IMR-90 (cell line): ENCODE measurements at regions not wholly inside any gene's neighbourhood (a gene's known extent, or its start where the extent isn't known, plus 50 kb on each side); places are given as distances from the start of the nearest gene placed in this dataset.

Experiments used
- ATAC-seq: fragments of 200-7000 bp; cut with Tn5 transposase; 2 replicates; pipeline ENCODE4 v1.9.1; 2020; ENCODE audit warnings: low read depth, mild to moderate bottlenecking, moderate library complexity
- BruUV-seq: library from RNA; stranded (reverse); fragments of 400-500 nt; replicated peaks from 2 replicates; lab custom pipeline; 2021; lab: Mats Ljungman, UMichigan
- CTCF ChIA-PET: fragments of 300-600 bp; formaldehyde crosslinking; extraction: SDS; loops from one replicate; lab custom pipeline; 2021; ENCODE audit warnings: antibody characterized with exemption; lab: Yijun Ruan, JAX
- POLR2A ChIA-PET: fragments of 300-600 bp; sonication (Branson Sonifier 250); formaldehyde crosslinking; loops from one replicate; lab custom pipeline; 2022; ENCODE audit warnings: antibody characterized with exemption; ENCODE audit not compliant: unreplicated experiment; lab: Charles Lee
- DNase-seq: peaks from one replicate; pipeline ENCODE4 v3.0.0; 2013
- H2AFZ ChIP-seq: replicated peaks from 2 replicates; pipeline ENCODE3; 2013; ENCODE audit warnings: low read length, mild to moderate bottlenecking; ENCODE audit not compliant: poor library complexity
- H2AK5ac ChIP-seq: 2 replicates; pipeline ENCODE4 v1.6.1; 2013; ENCODE audit warnings: low read depth, low read length, inconsistent platforms
- H2AK9ac ChIP-seq: replicated peaks from 2 replicates; pipeline ENCODE3; 2013; ENCODE audit warnings: mild to moderate bottlenecking, low read depth, low read length, moderate library complexity; ENCODE audit not compliant: poor library complexity
- H2BK120ac ChIP-seq: 2 replicates; pipeline ENCODE4 v1.6.1; 2013; ENCODE audit warnings: low read depth, low read length, inconsistent platforms
- H2BK15ac ChIP-seq: 3 replicates; pipeline ENCODE4 v1.6.1; 2013; ENCODE audit warnings: low read depth, low read length, inconsistent platforms
- H2BK20ac ChIP-seq: 2 replicates; pipeline ENCODE4 v1.6.1; 2013; ENCODE audit warnings: low read depth, mild to moderate bottlenecking, inconsistent platforms, low read length, moderate library complexity
- H2BK5ac ChIP-seq: 2 replicates; pipeline ENCODE4 v1.6.1; 2013; ENCODE audit warnings: mild to moderate bottlenecking, low read depth, low read length, inconsistent platforms; ENCODE audit not compliant: poor library complexity, severe bottlenecking
- H3K14ac ChIP-seq: replicated peaks from 2 replicates; pipeline ENCODE4 v1.6.1; 2013; ENCODE audit warnings: low read depth, low read length, inconsistent platforms
- H3K18ac ChIP-seq: 2 replicates; pipeline ENCODE4 v1.6.1; 2013; ENCODE audit warnings: low read depth, low read length, control low read depth
- H3K23ac ChIP-seq: 2 replicates; pipeline ENCODE4 v1.6.1; 2013; ENCODE audit warnings: low read depth, low read length, inconsistent platforms
- H3K27ac ChIP-seq: 2 replicates; pipeline ENCODE4 v1.5.1; 2013; ENCODE audit warnings: mild to moderate bottlenecking, control low read depth, low read length; ENCODE audit not compliant: insufficient read depth
- H3K27me3 ChIP-seq: 2 replicates; pipeline ENCODE4 v1.6.1; 2013; ENCODE audit warnings: low read length; ENCODE audit not compliant: control insufficient read depth, insufficient read depth
- H3K36me3 ChIP-seq: 2 replicates; pipeline ENCODE4 v1.6.1; 2013; ENCODE audit warnings: low read length, mixed read lengths; ENCODE audit not compliant: control insufficient read depth, insufficient read depth
- H3K4ac ChIP-seq: 2 replicates; pipeline ENCODE4 v1.6.1; 2013; ENCODE audit warnings: low read depth, low read length, inconsistent platforms
- H3K4me1 ChIP-seq: 2 replicates; pipeline ENCODE4 v1.6.1; 2013; ENCODE audit warnings: low read length, mixed read lengths; ENCODE audit not compliant: control insufficient read depth, insufficient read depth
- H3K4me2 ChIP-seq: 2 replicates; pipeline ENCODE4 v1.6.1; 2013; ENCODE audit warnings: low read depth, mild to moderate bottlenecking, control low read depth, low read length, moderate library complexity
- H3K4me3 ChIP-seq: 2 replicates; pipeline ENCODE4 v1.5.1; 2013; ENCODE audit warnings: low read depth, mild to moderate bottlenecking, control low read depth, low read length, moderate library complexity; ENCODE audit not compliant: insufficient read depth
- H3K56ac ChIP-seq: 2 replicates; pipeline ENCODE4 v1.6.1; 2013; ENCODE audit warnings: low read length, inconsistent platforms; ENCODE audit not compliant: insufficient read depth; ENCODE audit errors: extremely low read depth
- H3K79me1 ChIP-seq, 2 experiments: 2 replicates each; pipeline ENCODE4 v1.6.1; 2013; ENCODE audit warnings: low read length in 2 of 2, inconsistent platforms in 1 of 2, low read depth in 1 of 2
- H3K9ac ChIP-seq: 2 replicates; pipeline ENCODE4 v1.6.1; 2013; ENCODE audit warnings: low read depth, low read length, control low read depth
- H3K9me1 ChIP-seq: 2 replicates; pipeline ENCODE4 v1.6.1; 2013; ENCODE audit warnings: low read length, inconsistent platforms; ENCODE audit not compliant: insufficient read depth
- H3K9me3 ChIP-seq: 2 replicates; pipeline ENCODE4 v1.6.1; 2013; ENCODE audit warnings: low read length; ENCODE audit not compliant: control insufficient read depth, insufficient read depth
- H4K20me1 ChIP-seq: 2 replicates; pipeline ENCODE4 v1.6.1; 2013; ENCODE audit warnings: low read length, inconsistent platforms; ENCODE audit not compliant: insufficient read depth
- H4K5ac ChIP-seq: 2 replicates; pipeline ENCODE4 v1.6.1; 2013; ENCODE audit warnings: mild to moderate bottlenecking, low read depth, low read length, control low read depth
- H4K8ac ChIP-seq, 2 experiments: 2 replicates each; pipeline ENCODE4 v1.6.1; 2013; ENCODE audit warnings: low read depth in 2 of 2, low read length in 2 of 2, control low read depth in 1 of 2, inconsistent platforms in 1 of 2
- H4K91ac ChIP-seq: 2 replicates; pipeline ENCODE4 v1.6.1; 2013; ENCODE audit warnings: low read depth, low read length, inconsistent platforms; ENCODE audit not compliant: insufficient read depth
- CTCF ChIP-seq: conservative IDR thresholded peaks from 2 replicates; pipeline ENCODE4 v1.5.1; 2012; ENCODE audit warnings: mild to moderate bottlenecking, low read depth, low read length, improper control_type of control experiment
- ELK1 ChIP-seq: fragments of 150-350 bp; IDR thresholded peaks from 2 replicates; pipeline ENCODE4 v1.6.1; 2016; ENCODE audit warnings: low read depth, mild to moderate bottlenecking, low read length, moderate library complexity, borderline replicate concordance
- NFE2L2 ChIP-seq: fragments of 150-350 bp; IDR thresholded peaks from 2 replicates; pipeline ENCODE4 v1.6.1; 2016; ENCODE audit warnings: low read depth, mild to moderate bottlenecking, low read length
- WGBS, 2 experiments: methylation state at CpG; one replicate each; pipeline versions ENCODE4 v1.1.5 to v1.1.7; 2013; ENCODE audit warnings: missing lambda C conversion rate in 2 of 2; ENCODE audit not compliant: insufficient read length in 1 of 2; ENCODE audit errors: extremely low coverage in 2 of 2; 5-methylcytosine and 5-hydroxymethylcytosine counted together
- dilution Hi-C: fragments of 300-500 bp; cut with HindIII; formaldehyde crosslinking; loops from one replicate; pipeline ENCODE4 v1.14.3; 2018; ENCODE audit warnings: low sequenced_read_pairs; ENCODE audit not compliant: unreplicated experiment
- in situ Hi-C: fragments of 300-500 bp; cut with MboI; formaldehyde crosslinking; loops from 3 replicates; pipeline ENCODE4 v1.14.3; 2019; ENCODE audit warnings: low sequenced_read_pairs, inconsistent platforms, mixed read lengths
- intact Hi-C: fragments of 100-400 bp; cut with micrococcal nuclease; formaldehyde crosslinking; loops from 2 replicates; pipeline ENCODE4 v1.10.0; 2022

- Histone ChIP-seq H3K27ac (no peak overlapping the region), H3K27me3 (no peaks in the 10 kb centered on the region), H3K14ac (no peak overlapping the region), H3K4me2 (0 out of 2 replicates have a peak overlapping the region, but pooled peaks have one; percentile 21), H2AK9ac (no peak overlapping the region), H3K9ac (no peak overlapping the region), H3K4ac (no peak overlapping the region), H3K79me1 (no peaks in the 10 kb centered on the region), H3K4me1 (no peaks in the 10 kb centered on the region), H3K18ac (no peak overlapping the region), H3K56ac (no peak overlapping the region), H3K23ac (no peak overlapping the region), H2BK20ac (no peak overlapping the region), H3K9me3 (peaks cover 2% of the 10 kb centered on the region), H2BK5ac (no peak overlapping the region), H3K9me1 (no peaks in the 10 kb centered on the region), H4K8ac (no peak overlapping the region), H4K5ac (no peak overlapping the region), H2BK15ac (no peak overlapping the region), H2BK120ac (no peak overlapping the region), H3K4me3 (no peak overlapping the region), H4K91ac (no peak overlapping the region), H2AK5ac (no peak overlapping the region), H2AFZ (no peak overlapping the region), H3K36me3 (no peaks in the 10 kb centered on the region), H4K20me1 (no peaks in the 10 kb centered on the region)
- intact Hi-C loops: no loop called here
- ATAC-seq: peak; percentile 62
- TF ChIP-seq NFE2L2 (no peak), CTCF (no peak), ELK1 (no peak)
- ChIA-PET CTCF (no interaction called here), POLR2A (interaction anchor here (0.6 kb wide), 1 partner anchor 424 kb away, joined by 3 read pairs; no protein-coding TSS in a partner anchor)
- in situ Hi-C loops: no loop called here
- dilution Hi-C loops: no loop called here
- no CpG with 5 or more reads among the region's 1 CpG for WGBS, 2 experiments
- peak; percentile 26 for DNase-seq
- BruUV-seq: no TSS peak
Measured at GRCh38 chr12:60094436-60094835, 498.6 kb downstream of the SLC16A7 start.
